Upper lobe of left lung (tissue), 4 donors: ENCODE measurements at regions not wholly inside any gene's neighbourhood (a gene's known extent, or its start where the extent isn't known, plus 50 kb on each side); places are given as distances from the start of the nearest gene placed in this dataset.

Experiments
- POLR2AphosphoS5 ChIP-seq, 2 donors: sonication (generic); formaldehyde crosslinking; IDR thresholded peaks; one replicate each; pipeline ENCODE4 v1.5.1; 2017; ENCODE audit warnings: antibody characterized with exemption in 2 of 2
- TF ChIP-seq, protein P1 (sequence below), 6 experiments: fragments of 450-650 bp in 4 of 6; fragments of 200-600 bp in 2 of 6; sonication (generic) in 2 of 6; IDR thresholded peaks; one replicate each; pipeline ENCODE4 v1.5.1; 2016 to 2019; ENCODE audit warnings: antibody characterized with exemption in 6 of 6

DNA sequence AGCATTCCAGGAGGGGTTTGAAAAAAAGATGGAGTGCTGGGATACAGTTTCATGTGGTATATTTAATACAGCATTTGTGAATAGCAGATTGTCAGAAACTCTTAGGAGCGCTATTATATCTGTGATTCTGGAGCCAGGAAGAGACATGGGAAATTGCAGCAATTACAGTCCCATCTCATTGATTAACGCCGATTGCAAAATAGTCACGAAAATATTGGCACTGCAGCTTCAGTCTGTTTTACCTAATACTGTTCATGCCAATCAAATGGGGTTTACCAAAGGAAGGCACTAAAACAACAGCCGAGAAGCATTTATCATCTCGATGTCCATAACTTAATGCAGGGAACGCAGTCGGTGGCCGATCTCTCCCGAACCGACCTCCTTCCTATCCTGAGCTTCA lies 295.8 kb downstream of the TEX29 start:
- TF ChIP-seq, protein P1, sequence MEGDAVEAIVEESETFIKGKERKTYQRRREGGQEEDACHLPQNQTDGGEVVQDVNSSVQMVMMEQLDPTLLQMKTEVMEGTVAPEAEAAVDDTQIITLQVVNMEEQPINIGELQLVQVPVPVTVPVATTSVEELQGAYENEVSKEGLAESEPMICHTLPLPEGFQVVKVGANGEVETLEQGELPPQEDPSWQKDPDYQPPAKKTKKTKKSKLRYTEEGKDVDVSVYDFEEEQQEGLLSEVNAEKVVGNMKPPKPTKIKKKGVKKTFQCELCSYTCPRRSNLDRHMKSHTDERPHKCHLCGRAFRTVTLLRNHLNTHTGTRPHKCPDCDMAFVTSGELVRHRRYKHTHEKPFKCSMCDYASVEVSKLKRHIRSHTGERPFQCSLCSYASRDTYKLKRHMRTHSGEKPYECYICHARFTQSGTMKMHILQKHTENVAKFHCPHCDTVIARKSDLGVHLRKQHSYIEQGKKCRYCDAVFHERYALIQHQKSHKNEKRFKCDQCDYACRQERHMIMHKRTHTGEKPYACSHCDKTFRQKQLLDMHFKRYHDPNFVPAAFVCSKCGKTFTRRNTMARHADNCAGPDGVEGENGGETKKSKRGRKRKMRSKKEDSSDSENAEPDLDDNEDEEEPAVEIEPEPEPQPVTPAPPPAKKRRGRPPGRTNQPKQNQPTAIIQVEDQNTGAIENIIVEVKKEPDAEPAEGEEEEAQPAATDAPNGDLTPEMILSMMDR (IDR thresholded peaks at IDR 0.05), result no peak
- TF ChIP-seq POLR2AphosphoS5 (IDR thresholded peaks at IDR 0.05), result no peak
